MCF 10A (cell line): ENCODE measurements at regions not wholly inside any gene's neighbourhood (a gene's known extent, or its start where the extent isn't known, plus 50 kb on each side); places are given as distances from the start of the nearest gene placed in this dataset.

Experiments used
- BruUV-seq: library from RNA; stranded (reverse); fragments of 400-500 nt; replicated peaks from 2 replicates; lab custom pipeline; 2021; lab: Mats Ljungman, UMichigan
- CTCF ChIA-PET: fragments of 300-600 bp; sonication (Branson Sonifier 250); formaldehyde crosslinking; extraction: SDS; loops from one replicate; lab custom pipeline; 2021; ENCODE audit warnings: antibody characterized with exemption, inconsistent platforms; lab: Yijun Ruan, JAX
- POLR2A ChIA-PET: fragments of 300-600, 350-650 bp; sonication (Branson Sonifier 250); formaldehyde crosslinking; extraction: SDS; loops from one replicate; lab custom pipeline; 2020; ENCODE audit warnings: antibody characterized with exemption, inconsistent platforms; lab: Yijun Ruan, JAX
- DNase-seq: peaks from one replicate; pipeline ENCODE4 v3.0.0-alpha.2; 2018; ENCODE audit not compliant: unreplicated experiment
- H3K27ac Mint-ChIP-seq: one replicate; pipeline ENCODE4 v1.8.0; 2022; ENCODE audit warnings: mild to moderate bottlenecking, low read depth, mixed read lengths; ENCODE audit not compliant: unreplicated experiment
- H3K27me3 Mint-ChIP-seq: one replicate; pipeline ENCODE4 v1.8.0; 2022; ENCODE audit warnings: mixed read lengths; ENCODE audit not compliant: insufficient read depth, unreplicated experiment
- H3K36me3 Mint-ChIP-seq: one replicate; pipeline ENCODE4 v1.8.0; 2022; ENCODE audit warnings: mild to moderate bottlenecking, moderate library complexity, mixed read lengths; ENCODE audit not compliant: insufficient read depth, unreplicated experiment
- H3K4me1 Mint-ChIP-seq: one replicate; pipeline ENCODE4 v1.8.0; 2022; ENCODE audit warnings: mixed read lengths; ENCODE audit not compliant: insufficient read depth, unreplicated experiment
- H3K4me3 Mint-ChIP-seq: one replicate; pipeline ENCODE4 v1.8.0; 2022; ENCODE audit warnings: mild to moderate bottlenecking, moderate library complexity, mixed read lengths; ENCODE audit not compliant: unreplicated experiment
- H3K9me3 Mint-ChIP-seq: one replicate; pipeline ENCODE4 v1.8.0; 2022; ENCODE audit warnings: mixed read lengths; ENCODE audit not compliant: unreplicated experiment
- CTCF ChIP-seq: fragments of 200-600 bp; IDR thresholded peaks from one replicate; pipeline ENCODE4 v1.8.0; 2022; ENCODE audit warnings: antibody characterized with exemption, mild to moderate bottlenecking; ENCODE audit not compliant: unreplicated experiment
- intact Hi-C: fragments of 100-400 bp; cut with micrococcal nuclease; formaldehyde crosslinking; loops from 2 replicates; pipeline ENCODE4 v1.14.1; 2022

- no peak for TF ChIP-seq CTCF
- intact Hi-C loops, result no loop called here
- CTCF ChIA-PET, result no interaction called here
- no peak overlapping the region for H3K27ac Mint-ChIP-seq
- H3K4me3 Mint-ChIP-seq, result no peak overlapping the region
- POLR2A ChIA-PET, result no interaction called here
- H3K36me3 Mint-ChIP-seq, result no peaks in the 10 kb centered on the region
- DNase-seq, result peak; percentile 70
- peaks cover 11% of the 10 kb centered on the region for H3K4me1 Mint-ChIP-seq
- BruUV-seq, result no TSS peak
- H3K9me3 Mint-ChIP-seq, result no peaks in the 10 kb centered on the region
- no peaks in the 10 kb centered on the region for H3K27me3 Mint-ChIP-seq
These were observed 981.0 kb upstream of the FAT3 start for GRCh38 chr11:91243630-91244029.

DNA sequence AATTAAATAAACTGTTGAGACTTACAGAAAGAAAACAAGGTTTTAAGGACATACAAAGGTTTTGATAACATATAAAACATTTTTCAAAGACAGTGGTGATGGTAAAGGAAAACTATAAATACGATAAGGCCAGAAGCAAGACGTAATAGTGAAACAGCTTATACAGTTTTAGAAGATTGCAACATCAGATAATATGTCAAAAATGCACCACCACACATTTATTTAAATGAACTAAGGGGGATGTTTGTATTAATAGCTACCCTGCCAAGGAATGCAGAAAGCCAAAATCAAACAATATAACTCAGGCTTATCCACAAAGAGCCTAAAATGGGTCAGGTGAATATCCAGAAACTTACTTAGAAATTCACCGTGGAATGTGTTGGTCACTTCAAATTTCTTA is 981.6 kb upstream of the FAT3 start:
- intact Hi-C loops, result no loop called here
- TF ChIP-seq CTCF, result no peak
- CTCF ChIA-PET, result no interaction called here
- Mint-ChIP-seq H3K27ac (no peak overlapping the region), H3K4me3 (no peak overlapping the region), H3K27me3 (no peaks in the 10 kb centered on the region), H3K4me1 (peaks cover 11% of the 10 kb centered on the region), H3K36me3 (no peaks in the 10 kb centered on the region), H3K9me3 (no peaks in the 10 kb centered on the region)
- POLR2A ChIA-PET, result no interaction called here
- DNase-seq, result no peak
- no TSS peak for BruUV-seq

DNA sequence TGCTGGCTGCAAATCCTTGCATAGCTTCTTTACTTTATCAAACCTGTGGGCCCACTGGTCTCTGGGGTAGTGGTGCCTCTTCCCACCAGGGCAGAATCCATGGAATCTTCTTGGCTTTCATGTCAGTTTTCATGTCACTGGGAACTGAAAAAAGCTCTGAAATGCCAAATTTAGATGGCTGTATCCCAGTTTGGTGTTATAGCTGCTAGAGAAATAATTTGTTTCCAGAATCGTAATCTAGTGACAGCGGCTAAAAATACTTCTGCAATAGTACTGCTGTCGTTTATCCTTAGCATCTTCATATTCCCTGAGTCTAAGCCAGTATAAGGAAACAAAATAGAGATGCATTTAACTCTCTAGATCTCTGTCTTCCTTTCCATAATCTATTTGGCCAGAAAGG is 983.4 kb upstream of the FAT3 start:
- TF ChIP-seq CTCF, result no peak
- DNase-seq, result no peak
- intact Hi-C loops, result no loop called here
- CTCF ChIA-PET, result no interaction called here
- Mint-ChIP-seq H3K4me3 (no peak overlapping the region), H3K9me3 (no peaks in the 10 kb centered on the region), H3K27ac (no peak overlapping the region), H3K4me1 (peaks cover 11% of the 10 kb centered on the region), H3K36me3 (no peaks in the 10 kb centered on the region), H3K27me3 (no peaks in the 10 kb centered on the region)
- POLR2A ChIA-PET, result no interaction called here
- no TSS peak for BruUV-seq

- H3K9me3 Mint-ChIP-seq, result no peaks in the 10 kb centered on the region
- H3K4me1 Mint-ChIP-seq, result peaks cover 11% of the 10 kb centered on the region
- TF ChIP-seq CTCF, result no peak
- DNase-seq, result no peak
- no peak overlapping the region for H3K4me3 Mint-ChIP-seq
- no peak overlapping the region for H3K27ac Mint-ChIP-seq
- ChIA-PET CTCF (interaction anchor here (0.7 to 2.1 kb wide), 3 partner anchors 9 to 145 kb away, joined by 3 to 9 read pairs (median 3); no protein-coding TSS in a partner anchor), POLR2A (no interaction called here)
- intact Hi-C loops, result no loop called here
- H3K36me3 Mint-ChIP-seq, result no peaks in the 10 kb centered on the region
- H3K27me3 Mint-ChIP-seq, result no peaks in the 10 kb centered on the region
- no TSS peak for BruUV-seq
These were observed 985.3 kb upstream of the FAT3 start for GRCh38 chr11:91239359-91239758.
